ENCODE measurements at regions not wholly inside any gene's neighbourhood (a gene's known extent, or its start where the extent isn't known, plus 50 kb on each side); places are given as distances from the start of the nearest gene placed in this dataset.

DNA sequence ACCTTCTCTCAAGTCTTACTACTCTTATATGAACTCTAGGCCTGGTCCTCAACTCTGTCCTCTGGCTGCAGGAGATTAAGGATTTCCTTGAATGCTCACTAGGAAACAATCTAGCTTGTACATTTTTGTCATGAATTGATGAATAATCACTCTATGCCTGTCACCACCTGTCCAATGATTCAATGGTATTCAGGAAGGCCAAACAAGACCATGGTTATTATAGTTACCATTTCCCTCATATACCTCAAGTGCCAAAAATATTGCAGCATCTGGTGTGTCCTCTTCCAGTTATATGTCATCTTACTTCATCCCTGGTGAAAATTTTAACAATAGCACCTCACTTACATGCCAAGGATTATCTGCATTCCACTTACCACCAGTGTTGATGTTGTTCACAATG lies 179.0 kb upstream of the MOCS2 start:
- Histone ChIP-seq H3F3A (ENCODE audit: insufficient read depth, low read length) (no peaks in the 10 kb centered on the region), H3K79me2 (ENCODE audit: insufficient read depth, low read length) (no peaks in the 10 kb centered on the region), H3K9ac (ENCODE audit: low read length) (no peak overlapping the region), H3K4me3 (ENCODE audit: low read depth, low read length, poor library complexity, severe bottlenecking) (no peak overlapping the region), H2AFZ (ENCODE audit: low read length) (no peak overlapping the region), H3K9me2 (ENCODE audit: low read depth, low read length) (no peaks in the 10 kb centered on the region), H3K36me3 (ENCODE audit: insufficient read depth, low read length) (no peaks in the 10 kb centered on the region), H4K20me1 (ENCODE audit: insufficient read depth, low read length) (no peaks in the 10 kb centered on the region), H3K27me3 (ENCODE audit: insufficient read depth, low read length) (no peaks in the 10 kb centered on the region), H3K27ac (ENCODE audit: low read depth, low read length, poor library complexity, severe bottlenecking) (no peak overlapping the region), H3K4me2 (ENCODE audit: low read length) (no peak overlapping the region), H3K9me3 (ENCODE audit: low read length) (no peaks in the 10 kb centered on the region), H3K4me1 (ENCODE audit: insufficient read depth, low read length, severe bottlenecking) (no peaks in the 10 kb centered on the region)
- TF ChIP-seq EZH2 (IDR thresholded peaks at IDR 0.05; ENCODE audit: borderline replicate concordance, low read length): no peak

DNA sequence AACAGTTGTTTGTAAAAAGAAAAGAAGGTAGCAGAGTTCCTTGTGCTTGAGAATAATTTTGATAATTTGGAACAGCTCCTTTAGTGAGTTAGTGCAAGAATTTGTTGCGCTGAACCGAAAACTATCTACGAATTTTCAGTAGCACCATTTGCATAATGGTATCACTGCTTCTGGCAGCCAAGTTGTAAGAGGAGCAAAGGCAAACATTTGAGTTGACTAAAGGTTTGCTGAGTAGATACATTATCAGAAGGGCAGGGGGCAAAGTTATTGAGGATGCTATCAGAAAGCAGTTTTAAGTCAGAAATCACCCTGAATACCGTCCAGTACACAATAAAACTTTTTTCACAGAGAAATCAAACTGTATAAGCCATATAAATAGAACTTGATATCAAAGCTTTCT lies 181.5 kb upstream of the MOCS2 start:
- Histone ChIP-seq H3K27ac (ENCODE audit: low read depth, low read length, poor library complexity, severe bottlenecking) (no peak overlapping the region), H3K4me3 (ENCODE audit: low read depth, low read length, poor library complexity, severe bottlenecking) (no peak overlapping the region), H3K9ac (ENCODE audit: low read length) (no peak overlapping the region), H3K27me3 (ENCODE audit: insufficient read depth, low read length) (no peaks in the 10 kb centered on the region), H2AFZ (ENCODE audit: low read length) (no peak overlapping the region), H4K20me1 (ENCODE audit: insufficient read depth, low read length) (no peaks in the 10 kb centered on the region), H3K4me2 (ENCODE audit: low read length) (no peak overlapping the region), H3K79me2 (ENCODE audit: insufficient read depth, low read length) (no peaks in the 10 kb centered on the region), H3K9me2 (ENCODE audit: low read depth, low read length) (no peaks in the 10 kb centered on the region), H3K9me3 (ENCODE audit: low read length) (no peaks in the 10 kb centered on the region), H3K36me3 (ENCODE audit: insufficient read depth, low read length) (no peaks in the 10 kb centered on the region), H3K4me1 (ENCODE audit: insufficient read depth, low read length, severe bottlenecking) (no peaks in the 10 kb centered on the region), H3F3A (ENCODE audit: insufficient read depth, low read length) (no peaks in the 10 kb centered on the region)
- no peak for TF ChIP-seq EZH2 (IDR thresholded peaks at IDR 0.05; ENCODE audit: borderline replicate concordance, low read length)
- TF ChIP-seq, protein P1, sequence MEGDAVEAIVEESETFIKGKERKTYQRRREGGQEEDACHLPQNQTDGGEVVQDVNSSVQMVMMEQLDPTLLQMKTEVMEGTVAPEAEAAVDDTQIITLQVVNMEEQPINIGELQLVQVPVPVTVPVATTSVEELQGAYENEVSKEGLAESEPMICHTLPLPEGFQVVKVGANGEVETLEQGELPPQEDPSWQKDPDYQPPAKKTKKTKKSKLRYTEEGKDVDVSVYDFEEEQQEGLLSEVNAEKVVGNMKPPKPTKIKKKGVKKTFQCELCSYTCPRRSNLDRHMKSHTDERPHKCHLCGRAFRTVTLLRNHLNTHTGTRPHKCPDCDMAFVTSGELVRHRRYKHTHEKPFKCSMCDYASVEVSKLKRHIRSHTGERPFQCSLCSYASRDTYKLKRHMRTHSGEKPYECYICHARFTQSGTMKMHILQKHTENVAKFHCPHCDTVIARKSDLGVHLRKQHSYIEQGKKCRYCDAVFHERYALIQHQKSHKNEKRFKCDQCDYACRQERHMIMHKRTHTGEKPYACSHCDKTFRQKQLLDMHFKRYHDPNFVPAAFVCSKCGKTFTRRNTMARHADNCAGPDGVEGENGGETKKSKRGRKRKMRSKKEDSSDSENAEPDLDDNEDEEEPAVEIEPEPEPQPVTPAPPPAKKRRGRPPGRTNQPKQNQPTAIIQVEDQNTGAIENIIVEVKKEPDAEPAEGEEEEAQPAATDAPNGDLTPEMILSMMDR (IDR thresholded peaks at IDR 0.05; ENCODE audit: low read length): no peak

DNA sequence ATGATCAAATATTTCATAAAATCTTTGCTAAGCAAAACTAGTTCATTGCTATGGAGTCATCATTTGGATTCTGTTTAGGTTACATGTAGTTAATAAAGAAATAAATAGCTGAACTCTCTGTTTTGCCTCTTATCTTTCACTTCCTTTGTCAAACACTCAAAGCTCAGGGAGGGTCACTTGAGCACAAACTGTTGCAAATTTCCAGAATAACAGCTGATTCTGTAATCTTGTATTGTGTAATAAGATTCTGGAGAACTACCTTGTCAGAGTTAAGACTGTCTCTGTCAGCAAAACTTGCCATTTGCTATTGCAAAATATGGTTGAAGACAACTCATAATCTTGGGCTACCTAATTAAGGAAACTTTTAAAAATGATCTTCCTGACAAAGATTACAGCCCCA lies 182.0 kb upstream of the MOCS2 start:
- no peaks in the 10 kb centered on the region for H3K27me3 ChIP-seq (ENCODE audit: insufficient read depth, low read length)
- no peak overlapping the region for H3K9ac ChIP-seq (ENCODE audit: low read length)
- no peaks in the 10 kb centered on the region for H3K79me2 ChIP-seq (ENCODE audit: insufficient read depth, low read length)
- TF ChIP-seq EZH2 (IDR thresholded peaks at IDR 0.05; ENCODE audit: borderline replicate concordance, low read length): no peak
- TF ChIP-seq, protein P1 (IDR thresholded peaks at IDR 0.05; ENCODE audit: low read length): no peak
- no peaks in the 10 kb centered on the region for H3F3A ChIP-seq (ENCODE audit: insufficient read depth, low read length)
- no peak overlapping the region for H3K4me3 ChIP-seq (ENCODE audit: low read depth, low read length, poor library complexity, severe bottlenecking)
- H2AFZ ChIP-seq (ENCODE audit: low read length): no peak overlapping the region
- H4K20me1 ChIP-seq (ENCODE audit: insufficient read depth, low read length): no peaks in the 10 kb centered on the region
- H3K4me1 ChIP-seq (ENCODE audit: insufficient read depth, low read length, severe bottlenecking): no peaks in the 10 kb centered on the region
- no peak overlapping the region for H3K4me2 ChIP-seq (ENCODE audit: low read length)
- no peaks in the 10 kb centered on the region for H3K9me3 ChIP-seq (ENCODE audit: low read length)
- H3K36me3 ChIP-seq (ENCODE audit: insufficient read depth, low read length): no peaks in the 10 kb centered on the region
- no peaks in the 10 kb centered on the region for H3K9me2 ChIP-seq (ENCODE audit: low read depth, low read length)
- H3K27ac ChIP-seq (ENCODE audit: low read depth, low read length, poor library complexity, severe bottlenecking): no peak overlapping the region

DNA sequence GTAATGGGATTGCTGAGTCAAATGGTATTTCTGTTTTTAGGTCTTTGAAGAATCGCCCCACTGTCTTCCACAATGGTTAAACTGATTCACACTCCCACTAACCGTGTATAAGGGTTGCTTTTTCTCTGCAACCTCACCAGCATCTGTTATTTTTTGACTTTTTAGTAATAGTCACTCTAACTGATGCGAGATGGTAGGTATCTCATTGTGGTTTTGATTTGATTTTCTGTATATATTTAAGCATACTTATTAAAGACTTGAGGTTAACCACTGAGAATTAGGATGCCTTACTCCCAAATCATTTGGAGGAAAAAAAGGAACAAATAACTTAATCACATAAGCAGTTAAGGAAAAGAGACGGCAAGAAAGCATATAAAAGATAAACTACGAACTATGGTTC lies 181.6 kb upstream of the FST start:
- Histone ChIP-seq H2AFZ (ENCODE audit: low read length) (no peak overlapping the region), H3K9ac (ENCODE audit: low read length) (no peak overlapping the region), H4K20me1 (ENCODE audit: insufficient read depth, low read length) (no peaks in the 10 kb centered on the region), H3F3A (ENCODE audit: insufficient read depth, low read length) (no peaks in the 10 kb centered on the region), H3K27ac (ENCODE audit: low read depth, low read length, poor library complexity, severe bottlenecking) (no peak overlapping the region), H3K4me3 (ENCODE audit: low read depth, low read length, poor library complexity, severe bottlenecking) (no peak overlapping the region), H3K9me2 (ENCODE audit: low read depth, low read length) (no peaks in the 10 kb centered on the region), H3K4me2 (ENCODE audit: low read length) (no peak overlapping the region), H3K36me3 (ENCODE audit: insufficient read depth, low read length) (no peaks in the 10 kb centered on the region), H3K79me2 (ENCODE audit: insufficient read depth, low read length) (no peaks in the 10 kb centered on the region), H3K27me3 (ENCODE audit: insufficient read depth, low read length) (no peaks in the 10 kb centered on the region), H3K9me3 (ENCODE audit: low read length) (no peaks in the 10 kb centered on the region), H3K4me1 (ENCODE audit: insufficient read depth, low read length, severe bottlenecking) (no peaks in the 10 kb centered on the region)
- TF ChIP-seq, protein P1 (IDR thresholded peaks at IDR 0.05; ENCODE audit: low read length): no peak
- TF ChIP-seq EZH2 (IDR thresholded peaks at IDR 0.05; ENCODE audit: borderline replicate concordance, low read length): no peak
